Left cardiac atrium (tissue), 4 donors: ENCODE measurements at regions not wholly inside any gene's neighbourhood (a gene's known extent, or its start where the extent isn't known, plus 50 kb on each side); places are given as distances from the start of the nearest gene placed in this dataset.
"Not testable (repeated sequence)": the region's sequence is repeated elsewhere in the genome, so short reads cannot be mapped to it uniquely, and the experiment has no call there.

Source experiments
- ATAC-seq, 2 donors: fragments of 200-7000 bp; cut with Tn5 transposase; one replicate each; pipeline ENCODE4 v1.9.1; 2020; ENCODE audit warnings: mild to moderate bottlenecking in 2 of 2, moderate library complexity in 2 of 2
- DNase-seq: peaks from one replicate; pipeline ENCODE4 v3.0.0-alpha.2; 2020
- intact Hi-C, 2 donors: fragments of 100-400 bp; cut with DNase I; formaldehyde crosslinking; loops; one replicate each; pipeline versions ENCODE4 v1.14.1 to v1.15.1; 2022 to 2023
- donor health status: DM: no; HTN: yes; CAD: no.
- donor health status: DM: no; HTN: yes; CAD: no; lungs with severe emphysema.
- donor health status: DM: yes; HTN: yes; CAD: no.
- donor health status: Dilated cardiomyopathy.

- intact Hi-C loops: no loop called here
- DNase-seq (no peak), ATAC-seq (peak in 1 of 2 donors; percentile 86)
These were observed 771.7 kb downstream of the TBC1D22A start for GRCh38 chr22:47533961-47534803.

- DNase-seq: no peak
- intact Hi-C loops: no loop called here
- ATAC-seq: no peak
These were observed 754.6 kb downstream of the TBC1D22A start for GRCh38 chr22:47517062-47517461.

DNA sequence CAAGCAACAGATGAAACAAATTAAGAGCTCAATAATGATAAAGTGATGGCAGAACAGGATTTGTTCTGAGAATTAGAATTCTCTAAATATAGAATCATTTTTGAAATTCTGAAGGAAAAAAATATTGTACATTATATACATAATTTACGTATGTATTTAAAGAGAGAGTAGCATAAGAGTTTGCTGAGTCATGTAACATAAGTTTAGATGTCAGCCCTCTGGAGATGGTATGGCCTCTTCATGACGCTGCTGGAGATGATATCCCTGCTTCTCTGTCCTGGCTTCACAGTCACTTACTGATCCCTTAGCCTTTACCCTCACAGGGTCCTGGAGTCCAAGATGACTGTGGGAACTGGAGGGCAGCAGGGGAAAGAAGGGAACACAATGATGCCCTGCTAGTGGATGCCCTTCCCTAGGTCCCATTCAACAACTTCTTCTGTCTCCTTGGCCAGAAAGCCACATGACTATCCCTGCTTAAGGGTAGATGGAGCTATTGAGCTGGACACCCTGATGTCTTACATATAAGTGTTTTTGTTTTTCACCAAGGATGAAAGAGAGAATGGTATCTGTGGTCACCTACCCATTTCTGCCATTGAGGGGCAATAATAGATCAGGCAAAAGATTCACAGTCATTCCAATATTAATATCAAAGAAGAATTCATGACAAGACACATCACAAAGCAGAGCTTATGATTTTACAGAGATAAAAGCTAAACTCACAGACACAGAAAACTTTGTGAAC lies 753.1 kb downstream of the TBC1D22A start:
- ATAC-seq (no peak), DNase-seq (no peak)
- intact Hi-C loops: no loop called here

DNA sequence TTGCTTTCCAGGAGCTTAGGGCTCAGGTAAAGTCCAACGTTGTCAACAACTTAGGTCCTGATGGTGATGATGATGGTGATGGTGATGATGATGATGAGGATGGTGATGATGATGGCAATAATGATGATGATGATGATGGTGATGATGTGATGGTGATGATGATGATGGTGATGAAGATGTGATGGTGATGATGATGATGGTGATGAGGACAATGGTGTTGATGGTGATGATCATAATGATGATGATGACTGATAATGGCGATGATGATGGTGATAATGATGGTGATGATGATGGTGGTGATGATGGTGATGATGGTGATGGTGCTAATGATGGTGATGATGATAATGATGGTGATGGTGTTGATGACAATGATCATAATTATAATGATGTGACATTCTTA lies 750.2 kb downstream of the TBC1D22A start:
- ATAC-seq (no peak), DNase-seq (no peak)
- intact Hi-C loops: no loop called here

DNA sequence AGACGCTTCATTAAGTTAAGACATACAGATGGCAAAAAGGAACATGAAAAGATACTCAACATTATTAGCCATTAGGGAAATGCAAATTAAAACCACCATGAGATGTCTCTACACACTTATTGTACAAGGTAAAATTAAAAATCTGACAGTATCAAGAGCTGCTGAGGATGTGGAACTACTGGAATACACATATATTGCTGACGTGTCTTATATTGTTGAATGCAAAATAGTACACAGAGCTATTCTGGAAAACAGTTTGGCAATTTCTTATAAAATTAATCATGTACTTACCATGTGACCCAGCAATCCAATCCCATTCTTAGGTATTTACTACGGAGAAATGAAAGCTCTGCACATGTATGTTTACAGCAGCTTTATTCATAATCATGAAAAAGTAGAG lies 742.5 kb downstream of the TBC1D22A start:
- no peak for ATAC-seq
- intact Hi-C loops: no loop called here
- no peak for DNase-seq

DNA sequence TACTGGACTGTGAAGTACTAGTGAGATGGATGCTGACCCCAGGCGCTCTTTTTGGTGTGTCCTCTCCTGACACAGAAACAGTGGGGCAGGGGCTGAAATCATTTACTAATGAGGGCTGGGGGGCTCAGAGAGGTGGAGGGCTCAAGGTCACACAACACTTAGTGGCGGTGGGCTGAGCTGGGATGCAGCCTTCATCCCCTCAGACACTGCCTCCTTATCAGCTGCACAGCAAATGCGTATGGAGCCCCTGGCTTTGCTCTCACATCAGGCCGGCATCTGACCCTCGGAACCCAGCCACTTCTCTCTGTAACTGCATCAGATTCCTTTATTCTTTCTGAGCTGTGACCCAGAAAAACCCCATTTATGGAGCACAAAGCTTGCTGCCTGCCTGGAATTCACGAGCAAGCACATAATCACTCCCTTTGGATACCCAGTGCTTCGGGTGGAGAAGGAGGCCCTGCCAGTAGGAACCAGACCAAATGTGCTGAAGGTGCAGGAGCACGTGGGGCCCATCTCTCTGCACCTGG lies 736.6 kb downstream of the TBC1D22A start:
- DNase-seq (no peak), ATAC-seq (no peak)
- intact Hi-C loops: no loop called here

GRCh38 chr22:47497666-47498065 lies 735.2 kb downstream of the TBC1D22A start:
- ATAC-seq (no peak), DNase-seq (no peak)
- intact Hi-C loops: no loop called here

DNA sequence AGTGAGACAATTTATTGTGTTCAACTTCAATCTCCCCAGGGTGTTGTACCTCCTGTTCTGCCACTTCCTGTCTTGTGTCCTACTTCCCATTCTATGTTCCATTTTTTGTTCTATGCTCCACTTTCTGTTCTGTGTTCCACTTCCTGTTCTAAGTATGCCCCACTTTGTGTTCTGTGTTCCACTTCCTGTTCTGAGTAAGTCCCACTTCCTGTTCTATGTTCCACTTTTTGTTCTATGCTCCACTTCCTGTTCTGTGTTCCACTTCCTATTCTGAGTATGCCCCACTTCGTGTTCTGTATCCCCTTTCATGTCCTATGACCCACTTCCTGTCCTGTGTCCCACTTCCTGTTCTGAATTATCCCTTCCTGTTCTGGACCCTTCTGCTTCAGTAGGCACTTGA lies 732.7 kb downstream of the TBC1D22A start:
- ATAC-seq (no peak), DNase-seq (no peak)
- intact Hi-C loops: no loop called here

DNA sequence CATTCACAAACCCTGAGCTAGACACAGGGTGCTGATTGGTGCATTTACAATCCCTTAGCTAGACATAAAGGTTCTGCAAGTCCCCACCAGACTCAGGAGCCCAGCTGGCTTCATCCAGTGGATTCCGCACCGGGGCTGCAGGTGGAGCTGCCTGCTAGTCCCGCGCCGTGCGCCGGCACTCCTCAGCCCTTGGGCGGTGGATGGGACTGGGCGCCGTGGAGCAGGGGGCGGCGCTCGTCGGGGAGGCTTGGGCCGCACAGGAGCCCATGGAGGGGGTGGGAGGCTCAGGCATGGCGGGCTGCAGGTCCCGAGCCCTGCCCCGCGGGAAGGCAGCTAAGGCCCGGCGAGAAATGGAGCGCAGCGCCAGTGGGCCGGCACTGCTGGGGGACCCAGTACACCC lies 725.7 kb downstream of the TBC1D22A start:
- intact Hi-C loops, DNase-seq, ATAC-seq: not testable (repeated sequence)

DNA sequence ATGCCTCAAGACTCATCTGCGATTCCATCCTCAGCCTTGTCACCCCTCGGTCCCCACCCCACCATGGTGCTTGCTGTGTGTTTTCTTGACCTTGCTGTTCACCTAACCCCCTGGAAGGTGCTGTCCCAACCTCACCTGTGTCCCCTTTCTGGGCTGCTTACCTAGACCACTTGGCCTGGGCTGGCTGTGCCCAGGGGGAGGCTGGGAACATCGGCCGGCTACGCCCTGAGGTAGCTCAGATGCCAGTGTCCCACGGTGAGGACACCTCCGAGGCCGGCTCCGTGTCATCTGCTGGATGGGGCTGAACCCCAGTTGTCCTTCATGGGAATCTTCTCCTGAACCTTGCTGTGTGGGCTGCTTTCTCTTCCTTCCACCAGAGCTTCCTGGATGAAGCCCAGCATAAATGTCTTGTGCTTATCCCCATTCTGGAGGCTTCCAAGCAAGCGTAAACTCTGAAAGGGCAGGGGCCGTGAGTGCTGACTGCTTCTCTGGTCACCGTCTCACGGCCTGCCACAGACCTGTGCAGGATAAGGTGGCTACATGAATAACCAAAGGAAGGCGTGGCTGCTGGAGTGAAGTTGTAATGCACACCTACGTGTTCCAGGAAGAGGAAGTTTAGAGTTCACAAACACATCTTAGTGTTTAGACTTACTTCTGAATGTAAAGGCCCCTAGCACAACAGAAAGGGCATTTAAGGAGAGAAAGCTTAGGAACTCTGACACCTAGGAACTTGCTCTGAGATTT lies 724.3 kb downstream of the TBC1D22A start:
- intact Hi-C loops: no loop called here
- ATAC-seq (no peak), DNase-seq (no peak)

- intact Hi-C loops: no loop called here
- DNase-seq: no peak
- no peak for ATAC-seq
These were observed 722.6 kb downstream of the TBC1D22A start for GRCh38 chr22:47484960-47485569.

GRCh38 chr22:47476231-47476630 lies 713.8 kb downstream of the TBC1D22A start:
- intact Hi-C loops: no loop called here
- no peak for DNase-seq
- ATAC-seq: no peak

DNA sequence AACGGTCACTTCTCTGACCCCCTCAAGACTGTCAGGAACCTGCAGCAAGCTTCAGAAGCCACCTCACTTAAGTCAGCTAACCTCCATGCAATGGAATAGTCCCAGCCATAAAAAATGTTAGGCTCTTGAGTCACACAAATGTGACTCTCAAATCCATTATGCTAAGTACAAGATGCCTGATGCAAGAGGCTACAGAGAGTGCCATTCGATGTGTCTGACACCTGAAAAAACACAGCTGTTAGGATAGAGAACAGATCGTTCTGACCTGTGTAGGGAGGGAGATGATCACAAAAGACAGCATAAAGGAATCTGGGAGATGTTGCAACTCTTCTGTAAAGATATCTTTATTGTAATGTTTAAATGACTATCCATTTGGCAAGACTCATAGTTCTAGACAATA lies 712.4 kb downstream of the TBC1D22A start:
- no peak for ATAC-seq
- DNase-seq: no peak
- intact Hi-C loops: no loop called here

DNA sequence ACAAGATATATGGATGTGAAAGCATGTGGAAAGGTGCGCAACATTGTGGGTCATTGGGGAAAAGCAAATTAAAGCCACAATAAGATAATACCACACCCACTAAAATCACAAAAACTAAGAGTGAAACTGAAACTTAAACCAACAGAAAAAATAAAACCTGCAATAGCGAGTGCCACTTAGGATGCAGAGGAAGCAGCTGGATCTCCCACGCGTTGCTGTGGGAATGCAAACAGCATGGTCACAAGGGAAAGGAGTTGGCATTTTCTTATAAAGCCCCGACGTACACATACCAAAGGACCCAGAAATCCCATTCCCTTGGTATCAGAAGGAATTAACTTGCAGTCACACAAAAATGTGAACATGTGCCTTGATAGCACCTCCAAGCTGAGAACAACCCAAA lies 712.0 kb downstream of the TBC1D22A start:
- ATAC-seq (no peak), DNase-seq (no peak)
- intact Hi-C loops: no loop called here

GRCh38 chr22:47472636-47473035 lies 710.2 kb downstream of the TBC1D22A start:
- intact Hi-C loops: no loop called here
- no peak for DNase-seq
- no peak for ATAC-seq

GRCh38 chr22:47471406-47471805 lies 709.0 kb downstream of the TBC1D22A start:
- ATAC-seq: no peak
- no peak for DNase-seq
- intact Hi-C loops: no loop called here

- DNase-seq (no peak), ATAC-seq (no peak)
- intact Hi-C loops: no loop called here
These were observed 703.4 kb downstream of the TBC1D22A start for GRCh38 chr22:47465809-47466208.

DNA sequence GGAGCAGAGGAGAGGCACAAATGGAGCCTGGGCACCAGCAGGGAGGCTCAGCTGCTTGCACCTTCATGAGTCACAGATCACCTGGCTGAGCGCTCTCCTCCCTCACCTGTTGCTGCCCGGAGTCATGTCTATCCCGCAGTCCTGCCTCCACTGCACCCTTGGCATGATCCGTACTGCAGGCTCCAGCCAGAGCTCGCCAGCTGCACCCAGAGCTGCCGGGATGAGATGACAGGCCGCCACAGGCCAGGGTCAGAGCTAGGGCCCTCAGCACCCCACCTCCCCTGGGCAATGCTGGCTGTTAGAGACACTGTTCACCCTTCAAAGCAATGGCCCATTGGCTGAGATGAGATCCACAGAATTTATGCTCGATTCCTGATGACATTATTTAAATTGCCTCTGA lies 702.8 kb downstream of the TBC1D22A start:
- ATAC-seq (no peak), DNase-seq (no peak)
- intact Hi-C loops: no loop called here

- intact Hi-C loops: no loop called here
- DNase-seq: no peak
- ATAC-seq: no peak
These were observed 700.8 kb downstream of the TBC1D22A start for GRCh38 chr22:47463220-47463619.
